Natural killer cell (primary cell): ENCODE measurements at regions not wholly inside any gene's neighbourhood (a gene's known extent, or its start where the extent isn't known, plus 50 kb on each side); places are given as distances from the start of the nearest gene placed in this dataset.
"Not testable (repeated sequence)": the region's sequence is repeated elsewhere in the genome, so short reads cannot be mapped to it uniquely, and the experiment has no call there.

Source experiments
- ATAC-seq, 3 donors: fragments of 150-1000 bp in 2 of 3; fragments of 200-7000 bp in 1 of 3; cut with Tn5 transposase; 1 replicate in 1 of 3; 2 replicates in 2 of 3; pipeline ENCODE4 v1.10.0; 2021; ENCODE audit warnings: mild to moderate bottlenecking in 2 of 3, moderate library complexity in 2 of 3
- DNase-seq, 2 donors: peaks; one replicate each; pipeline versions ENCODE4 v3.0.0 to v3.0.0-alpha.2; 2013 to 2021; ENCODE audit warnings: mixed read lengths in 1 of 2
- H3K27ac ChIP-seq: one replicate; pipeline ENCODE4 v1.5.1; 2013; ENCODE audit warnings: mild to moderate bottlenecking, low read length
- H3K27me3 ChIP-seq: one replicate; pipeline ENCODE4 v1.6.1; 2013; ENCODE audit warnings: low read length; ENCODE audit not compliant: control insufficient read depth, insufficient read depth
- H3K36me3 ChIP-seq: one replicate; pipeline ENCODE4 v1.6.1; 2013; ENCODE audit warnings: low read length; ENCODE audit not compliant: control insufficient read depth, insufficient read depth
- H3K4me1 ChIP-seq: one replicate; pipeline ENCODE4 v1.6.1; 2013; ENCODE audit warnings: low read length; ENCODE audit not compliant: control insufficient read depth, insufficient read depth
- H3K4me3 ChIP-seq: one replicate; pipeline ENCODE4 v1.5.1; 2013; ENCODE audit warnings: low read length
- H3K9me3 ChIP-seq: one replicate; pipeline ENCODE4 v1.6.1; 2013; ENCODE audit warnings: low read length; ENCODE audit not compliant: control insufficient read depth, insufficient read depth
- H3K27ac Mint-ChIP-seq, 2 donors: one replicate each; pipeline ENCODE4 v1.8.0; 2022; ENCODE audit warnings: mild to moderate bottlenecking in 2 of 2, mixed read lengths in 2 of 2, moderate library complexity in 1 of 2
- H3K27me3 Mint-ChIP-seq, 2 donors: one replicate each; pipeline ENCODE4 v1.8.0; 2022; ENCODE audit warnings: low read depth in 2 of 2, mixed read lengths in 2 of 2
- H3K36me3 Mint-ChIP-seq: one replicate; pipeline ENCODE4 v1.8.0; 2022; ENCODE audit warnings: mixed read lengths
- H3K4me1 Mint-ChIP-seq, 2 donors: one replicate each; pipeline ENCODE4 v1.8.0; 2022; ENCODE audit warnings: mixed read lengths in 2 of 2
- H3K4me3 Mint-ChIP-seq: one replicate; pipeline ENCODE4 v1.8.0; 2022; ENCODE audit warnings: mild to moderate bottlenecking, moderate library complexity, mixed read lengths
- H3K9me3 Mint-ChIP-seq, 2 donors: one replicate each; pipeline ENCODE4 v1.8.0; 2022; ENCODE audit warnings: mixed read lengths in 2 of 2
- CTCF ChIP-seq: fragments of 200-600 bp; IDR thresholded peaks from one replicate; pipeline ENCODE4 v1.8.0; 2022; ENCODE audit warnings: antibody characterized with exemption
- WGBS: methylation state at CpG from one replicate; pipeline ENCODE4 v1.1.7; 2013; ENCODE audit warnings: missing lambda C conversion rate; ENCODE audit not compliant: insufficient coverage; 5-methylcytosine and 5-hydroxymethylcytosine counted together
- intact Hi-C: fragments of 100-400 bp; cut with micrococcal nuclease; formaldehyde crosslinking; loops from one replicate; pipeline ENCODE4 v1.14.2; 2022

DNA sequence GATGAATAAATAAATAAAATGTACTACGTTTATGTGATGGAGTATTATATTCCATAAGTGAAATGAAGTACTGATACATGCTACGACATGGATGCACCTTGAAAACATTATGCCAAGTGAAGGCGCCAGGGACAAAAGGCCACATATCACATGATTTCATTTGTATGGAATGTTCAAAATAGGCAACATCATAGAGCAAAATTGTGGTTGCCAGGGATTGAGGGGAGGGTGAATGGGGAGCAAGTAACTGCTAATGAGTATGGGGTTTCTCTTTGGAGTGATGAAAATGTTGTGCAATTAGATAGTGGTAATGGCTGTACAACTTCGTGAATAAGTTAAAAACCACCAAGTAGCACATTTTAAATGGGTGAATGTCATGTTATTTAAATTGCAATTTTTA, 132.8 kb downstream of the SLC38A4 start:
- no peak overlapping the region for H3K4me3 ChIP-seq
- Mint-ChIP-seq H3K36me3 (peaks cover 5% of the 10 kb centered on the region), H3K27ac (no peak overlapping the region), H3K4me1 (no peaks in the 10 kb centered on the region), H3K27me3 (no peaks in the 10 kb centered on the region), H3K9me3 (peaks cover 2 to 3% of the 10 kb centered on the region in 2 donors), H3K4me3 (no peak overlapping the region)
- no peaks in the 10 kb centered on the region for H3K36me3 ChIP-seq
- H3K27me3 ChIP-seq: no peaks in the 10 kb centered on the region
- TF ChIP-seq CTCF: no peak
- no peak overlapping the region for H3K27ac ChIP-seq
- ATAC-seq (no peak), DNase-seq (no peak)
- WGBS: 90% methylated on average over 4 of the region's 4 CpGs
- H3K9me3 ChIP-seq: peaks cover 6% of the 10 kb centered on the region
- H3K4me1 ChIP-seq: no peaks in the 10 kb centered on the region
- intact Hi-C loops: no loop called here

DNA sequence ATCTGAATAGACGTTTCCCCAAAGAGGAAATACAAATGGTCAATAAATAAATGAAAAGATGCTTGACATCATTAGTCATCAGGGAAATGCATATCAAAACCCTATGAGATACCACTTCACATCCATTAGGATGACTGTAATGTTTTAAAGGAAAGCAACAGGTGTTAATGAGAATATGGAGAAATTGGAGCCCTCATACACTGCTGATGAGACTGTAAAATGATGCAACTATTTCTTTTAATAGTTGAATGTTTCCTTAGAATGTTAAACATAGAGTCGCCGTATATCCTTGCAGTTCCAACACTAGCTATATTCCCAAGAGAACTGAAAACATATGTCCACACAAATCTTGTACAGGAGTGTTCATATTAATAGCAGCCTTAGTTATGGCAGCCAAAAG, 133.2 kb downstream of the SLC38A4 start:
- H3K36me3 Mint-ChIP-seq: peaks cover under 1% of the 10 kb centered on the region
- no peak for TF ChIP-seq CTCF

GRCh38 chr12:46686267-46686942, 139.4 kb downstream of the SLC38A4 start:
- H3K27ac ChIP-seq: no peak overlapping the region
- no peaks in the 10 kb centered on the region for H3K9me3 Mint-ChIP-seq
- no peaks in the 10 kb centered on the region for H3K27me3 Mint-ChIP-seq
- no peak for ATAC-seq
- peaks cover 0 to 11% of the 10 kb centered on the region in 2 donors for H3K4me1 Mint-ChIP-seq
- no peak overlapping the region for H3K4me3 ChIP-seq
- no CpG with 5 or more reads among the region's 3 CpGs for WGBS
- no peak overlapping the region for H3K27ac Mint-ChIP-seq
- DNase-seq: no peak
- intact Hi-C loops: no loop called here
- TF ChIP-seq CTCF: no peak
- no peaks in the 10 kb centered on the region for H3K36me3 Mint-ChIP-seq
- H3K4me1 ChIP-seq: no peaks in the 10 kb centered on the region
- H3K9me3 ChIP-seq: no peaks in the 10 kb centered on the region
- no peaks in the 10 kb centered on the region for H3K27me3 ChIP-seq
- H3K36me3 ChIP-seq: no peaks in the 10 kb centered on the region
- H3K4me3 Mint-ChIP-seq: no peak overlapping the region

More for the DNA sequence above, 133.2 kb downstream of the SLC38A4 start:
- Histone ChIP-seq H3K4me1 (no peaks in the 10 kb centered on the region), H3K36me3 (no peaks in the 10 kb centered on the region), H3K27me3 (no peaks in the 10 kb centered on the region), H3K9me3 (peaks cover 3% of the 10 kb centered on the region), H3K27ac (no peak overlapping the region), H3K4me3 (no peak overlapping the region)
- H3K4me3 Mint-ChIP-seq: no peak overlapping the region
- H3K9me3 Mint-ChIP-seq: no peaks in the 10 kb centered on the region
- 100% methylated on average over 2 of the region's 3 CpGs for WGBS
- intact Hi-C loops: no loop called here
- no peak for ATAC-seq
- H3K27ac Mint-ChIP-seq: no peak overlapping the region
- DNase-seq: no peak
- no peaks in the 10 kb centered on the region for H3K4me1 Mint-ChIP-seq
- no peaks in the 10 kb centered on the region for H3K27me3 Mint-ChIP-seq

DNA sequence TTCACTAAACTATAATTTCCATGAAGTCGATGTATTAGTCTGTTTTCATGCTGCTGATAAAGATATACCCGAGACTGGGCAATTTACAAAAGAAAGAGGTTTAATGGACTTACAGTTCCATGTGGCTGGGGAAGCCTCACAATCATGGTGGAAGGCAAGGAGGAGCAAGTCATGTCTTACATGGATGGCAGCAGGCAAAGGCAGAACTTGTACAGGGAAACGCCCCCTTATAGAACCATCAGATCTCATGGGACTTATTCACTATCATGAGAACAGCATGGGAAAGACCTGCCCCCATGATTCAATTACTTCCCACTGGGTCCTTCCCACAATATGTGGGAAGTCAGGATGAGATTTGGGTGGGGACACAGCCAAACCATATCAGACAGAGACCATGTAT, 141.6 kb downstream of the SLC38A4 start:
- ATAC-seq, H3K9me3 Mint-ChIP-seq, H3K4me1 ChIP-seq, H3K9me3 ChIP-seq, H3K36me3 ChIP-seq, H3K27ac ChIP-seq, H3K36me3 Mint-ChIP-seq, DNase-seq, H3K27ac Mint-ChIP-seq, H3K27me3 Mint-ChIP-seq, H3K27me3 ChIP-seq, H3K4me3 Mint-ChIP-seq, intact Hi-C loops, H3K4me3 ChIP-seq: not testable (repeated sequence)
- H3K4me1 Mint-ChIP-seq: peaks cover 7 to 16% of the 10 kb centered on the region in 2 donors
- 97% methylated on average over 3 of the region's 3 CpGs for WGBS
